Kidney (tissue), 13 donors: ENCODE measurements at regions not wholly inside any gene's neighbourhood (a gene's known extent, or its start where the extent isn't known, plus 50 kb on each side); places are given as distances from the start of the nearest gene placed in this dataset.
"Not testable (repeated sequence)": the region's sequence is repeated elsewhere in the genome, so short reads cannot be mapped to it uniquely, and the experiment has no call there.

Source experiments
- DNase-seq, 5 donors: peaks; one replicate each; pipeline ENCODE4 v3.0.0-alpha.2; 2013 to 2020
- FAIRE-seq: peaks from 2 replicates; lab custom pipeline; 2012; peaks lifted over from hg19 to GRCh38; lab: Jason Lieb, UNC
- H3K27ac ChIP-seq, 2 donors: one replicate each; pipeline ENCODE4 v1.7.0; 2013; ENCODE audit warnings: low read depth in 2 of 2, low read length in 2 of 2, inconsistent platforms in 1 of 2
- H3K27me3 ChIP-seq: one replicate; pipeline ENCODE4 v1.7.1; 2013; ENCODE audit warnings: low read length, inconsistent platforms; ENCODE audit not compliant: control insufficient read depth, insufficient read depth
- H3K36me3 ChIP-seq, 3 donors: one replicate each; pipeline versions ENCODE4 v1.7.0 to v1.7.1; 2013; ENCODE audit warnings: low read length in 3 of 3, control low read depth in 1 of 3, inconsistent platforms in 1 of 3; ENCODE audit not compliant: insufficient read depth in 3 of 3, control insufficient read depth in 2 of 3
- H3K4me1 ChIP-seq, 3 donors: one replicate each; pipeline versions ENCODE4 v1.7.0 to v1.7.1; 2013; ENCODE audit warnings: low read length in 3 of 3, inconsistent platforms in 1 of 3, low read depth in 1 of 3; ENCODE audit not compliant: control insufficient read depth in 2 of 3, insufficient read depth in 2 of 3
- H3K4me3 ChIP-seq, 3 donors: one replicate each; pipeline versions ENCODE4 v1.7.0 to v1.8.1; 2013; ENCODE audit warnings: low read length in 3 of 3, control low read depth in 1 of 3, inconsistent platforms in 1 of 3
- H3K9ac ChIP-seq, 3 donors: one replicate each; pipeline versions ENCODE4 v1.7.0 to v1.7.1; 2013; ENCODE audit warnings: low read length in 3 of 3, control low read depth in 1 of 3, inconsistent platforms in 1 of 3
- H3K9me3 ChIP-seq, 3 donors: one replicate each; pipeline versions ENCODE4 v1.7.0 to v1.7.1; 2013; ENCODE audit warnings: low read length in 3 of 3, control low read depth in 1 of 3, inconsistent platforms in 1 of 3; ENCODE audit not compliant: control insufficient read depth in 2 of 3, insufficient read depth in 1 of 3
- intact Hi-C: fragments of 100-400 bp; cut with DNase I; formaldehyde crosslinking; loops from one replicate; pipeline ENCODE4 v1.11.1; 2022
- TF ChIP-seq, protein P1 (sequence below): IDR thresholded peaks from 3 replicates; pipeline ENCODE4 v1.5.1; 2012; ENCODE audit warnings: mild to moderate bottlenecking, moderate library complexity, borderline replicate concordance; ENCODE audit not compliant: insufficient read depth; ENCODE audit errors: extremely low read depth
- donor health status: control.
- donor health status: control.
- donor health status: control.
- donor health status: control.
- donor health status: control.
- donor health status: DM: yes; HTN: yes; CAD: no.
- donor health status: Normal renal cell carcinoma (clear cell type).

DNA sequence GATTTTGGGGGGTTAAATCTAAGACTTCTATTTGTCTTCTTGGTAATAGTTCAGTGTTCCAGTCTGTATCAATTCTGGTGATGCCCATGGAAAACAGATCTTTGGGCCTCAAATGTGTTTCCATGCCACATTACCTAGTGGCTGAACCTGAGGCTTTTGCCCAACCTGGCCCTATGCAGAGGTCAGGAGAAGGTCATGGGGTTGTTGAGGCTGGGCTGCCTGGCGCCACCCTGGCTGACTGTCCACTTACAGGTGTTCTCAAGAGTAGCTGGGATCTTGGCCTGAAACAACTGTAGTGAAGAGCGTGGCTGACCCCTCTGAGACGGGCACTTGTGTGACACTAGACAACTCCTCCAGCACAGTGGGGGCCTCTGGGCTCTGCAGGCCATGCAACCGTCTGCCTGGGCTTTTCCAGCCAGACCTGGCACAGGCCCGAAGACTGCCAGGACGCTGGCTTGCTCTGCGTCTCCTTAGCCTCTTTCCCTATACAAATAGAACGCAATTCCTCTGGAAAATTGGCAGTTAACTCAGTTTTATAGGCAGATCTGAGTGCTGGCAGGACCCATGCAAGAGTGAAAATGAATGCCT is 127.8 kb downstream of the TRIM43 start:
- Histone ChIP-seq H3K9ac (no peak overlapping the region), H3K27me3 (no peaks in the 10 kb centered on the region), H3K27ac (no peak overlapping the region), H3K4me1 (no peaks in the 10 kb centered on the region), H3K9me3 (no peaks in the 10 kb centered on the region), H3K4me3 (no peak overlapping the region), H3K36me3 (no peaks in the 10 kb centered on the region)
- TF ChIP-seq, protein P1, sequence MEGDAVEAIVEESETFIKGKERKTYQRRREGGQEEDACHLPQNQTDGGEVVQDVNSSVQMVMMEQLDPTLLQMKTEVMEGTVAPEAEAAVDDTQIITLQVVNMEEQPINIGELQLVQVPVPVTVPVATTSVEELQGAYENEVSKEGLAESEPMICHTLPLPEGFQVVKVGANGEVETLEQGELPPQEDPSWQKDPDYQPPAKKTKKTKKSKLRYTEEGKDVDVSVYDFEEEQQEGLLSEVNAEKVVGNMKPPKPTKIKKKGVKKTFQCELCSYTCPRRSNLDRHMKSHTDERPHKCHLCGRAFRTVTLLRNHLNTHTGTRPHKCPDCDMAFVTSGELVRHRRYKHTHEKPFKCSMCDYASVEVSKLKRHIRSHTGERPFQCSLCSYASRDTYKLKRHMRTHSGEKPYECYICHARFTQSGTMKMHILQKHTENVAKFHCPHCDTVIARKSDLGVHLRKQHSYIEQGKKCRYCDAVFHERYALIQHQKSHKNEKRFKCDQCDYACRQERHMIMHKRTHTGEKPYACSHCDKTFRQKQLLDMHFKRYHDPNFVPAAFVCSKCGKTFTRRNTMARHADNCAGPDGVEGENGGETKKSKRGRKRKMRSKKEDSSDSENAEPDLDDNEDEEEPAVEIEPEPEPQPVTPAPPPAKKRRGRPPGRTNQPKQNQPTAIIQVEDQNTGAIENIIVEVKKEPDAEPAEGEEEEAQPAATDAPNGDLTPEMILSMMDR, result no peak
- no peak for DNase-seq
- intact Hi-C loops, result no loop called here
- no peak for FAIRE-seq

DNA sequence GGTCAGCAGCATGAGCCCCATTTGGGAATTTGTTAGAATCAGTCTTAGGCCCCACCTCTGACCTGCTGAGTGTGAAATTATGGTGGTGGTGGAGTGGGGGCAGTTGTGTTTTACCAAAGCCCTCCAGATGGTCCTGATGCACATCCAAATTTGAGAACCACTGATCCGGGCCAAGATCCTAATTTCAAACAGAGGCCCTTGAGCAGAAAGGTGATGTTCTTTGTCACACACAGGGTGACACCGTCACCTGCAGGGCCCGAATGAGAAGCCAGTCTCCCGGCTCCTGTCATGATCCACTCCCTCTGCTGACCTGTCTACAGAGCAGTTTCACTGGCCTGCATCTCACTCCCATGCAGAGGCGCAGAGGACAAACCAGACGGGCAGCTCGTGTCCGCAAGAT is 129.9 kb downstream of the TRIM43 start:
- no peaks in the 10 kb centered on the region for H3K27me3 ChIP-seq
- FAIRE-seq (no peak), DNase-seq (no peak)
- intact Hi-C loops, result no loop called here
- H3K9ac ChIP-seq, result no peak overlapping the region
- H3K27ac ChIP-seq, result no peak overlapping the region
- H3K4me1 ChIP-seq, result no peaks in the 10 kb centered on the region
- H3K36me3 ChIP-seq, result no peaks in the 10 kb centered on the region
- TF ChIP-seq, protein P1, result no peak
- no peak overlapping the region for H3K4me3 ChIP-seq
- no peaks in the 10 kb centered on the region for H3K9me3 ChIP-seq

DNA sequence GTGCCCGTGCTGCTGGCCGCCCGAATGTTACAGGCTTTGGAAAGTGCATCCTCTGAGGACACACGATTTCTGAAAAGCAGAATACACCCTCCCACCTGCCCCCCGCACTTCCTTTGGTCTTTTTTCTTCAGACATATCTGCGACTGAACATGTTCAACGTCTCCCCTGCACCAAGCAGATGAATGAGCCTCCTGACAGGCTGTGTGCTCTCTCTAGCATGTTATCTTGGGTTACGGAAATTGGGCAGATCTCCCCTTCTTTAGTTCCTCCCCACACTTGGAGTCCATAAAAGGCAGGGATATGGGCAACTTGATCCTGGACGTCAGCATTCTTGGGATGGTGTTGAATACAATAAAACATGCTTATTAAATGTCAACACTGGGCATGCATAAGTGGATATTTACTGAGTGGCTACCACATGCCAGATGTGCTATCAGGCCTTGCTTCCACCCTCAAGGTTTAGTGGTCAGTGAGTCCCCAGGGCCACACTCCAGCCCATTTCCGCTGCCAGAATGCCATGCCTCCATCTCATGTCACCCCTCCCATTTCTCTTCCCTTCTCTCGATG is 130.4 kb downstream of the TRIM43 start:
- TF ChIP-seq, protein P1, result no peak
- H3K4me1 ChIP-seq, result no peaks in the 10 kb centered on the region
- no peaks in the 10 kb centered on the region for H3K36me3 ChIP-seq
- FAIRE-seq (no peak), DNase-seq (peak in 4 of 5 donors; percentile 35 to 66 (median 51))
- intact Hi-C loops, result no loop called here
- no peak overlapping the region for H3K27ac ChIP-seq
- H3K9me3 ChIP-seq, result no peaks in the 10 kb centered on the region
- H3K27me3 ChIP-seq, result no peaks in the 10 kb centered on the region
- no peak overlapping the region for H3K4me3 ChIP-seq
- H3K9ac ChIP-seq, result no peak overlapping the region

DNA sequence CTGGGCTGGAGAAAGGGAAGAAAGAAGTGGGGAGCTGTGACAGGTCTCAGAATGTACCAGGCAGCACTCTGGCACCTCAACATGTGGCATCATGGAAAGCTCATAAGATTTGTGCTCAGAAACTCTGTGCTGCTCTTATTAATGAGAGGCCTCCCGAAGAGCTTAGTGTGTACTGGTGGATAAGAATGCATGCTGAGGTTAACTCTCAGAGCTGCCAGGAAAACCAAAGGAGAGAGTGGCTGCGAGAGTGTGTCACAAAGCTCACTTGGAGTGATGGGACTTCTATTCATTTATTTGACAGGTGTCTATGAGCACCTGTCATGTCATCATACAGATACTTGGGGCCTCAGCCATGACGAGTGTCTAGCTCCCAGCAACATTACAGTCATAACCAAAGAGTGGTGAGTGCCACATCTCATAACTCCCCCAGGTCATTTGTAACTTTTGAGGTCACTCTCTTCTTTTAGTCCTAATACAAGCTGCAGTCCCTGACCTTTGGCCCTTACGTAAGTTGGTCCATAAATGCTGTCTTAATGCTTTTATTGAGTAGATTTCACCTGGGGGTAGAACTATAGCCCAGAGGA is 131.9 kb downstream of the TRIM43 start:
- FAIRE-seq, H3K4me3 ChIP-seq, H3K27me3 ChIP-seq, H3K4me1 ChIP-seq, H3K9ac ChIP-seq, H3K27ac ChIP-seq, H3K9me3 ChIP-seq, DNase-seq, H3K36me3 ChIP-seq, intact Hi-C loops: not testable (repeated sequence)

DNA sequence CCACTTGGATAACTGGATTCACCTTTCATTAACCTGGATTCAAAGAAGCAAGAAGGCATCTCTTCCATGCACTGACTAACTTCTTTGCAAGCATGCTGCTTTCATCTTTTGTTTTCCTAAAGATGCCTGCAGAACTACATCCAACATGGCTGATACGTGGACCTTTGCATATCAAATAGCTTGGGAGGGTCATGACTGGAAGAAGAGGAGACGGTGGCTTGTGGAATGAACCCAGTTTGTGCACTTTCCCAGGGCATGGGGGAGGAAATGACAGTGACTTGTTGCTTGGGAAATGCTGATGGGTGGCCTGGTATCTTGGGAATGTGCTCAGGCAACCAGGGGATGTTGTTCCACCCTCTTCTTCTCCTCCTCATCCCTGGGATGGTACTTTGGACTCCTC is 133.4 kb downstream of the TRIM43 start:
- H3K4me3 ChIP-seq, FAIRE-seq, DNase-seq, H3K27ac ChIP-seq, H3K27me3 ChIP-seq, H3K9me3 ChIP-seq, H3K4me1 ChIP-seq, H3K36me3 ChIP-seq, intact Hi-C loops, H3K9ac ChIP-seq: not testable (repeated sequence)

DNA sequence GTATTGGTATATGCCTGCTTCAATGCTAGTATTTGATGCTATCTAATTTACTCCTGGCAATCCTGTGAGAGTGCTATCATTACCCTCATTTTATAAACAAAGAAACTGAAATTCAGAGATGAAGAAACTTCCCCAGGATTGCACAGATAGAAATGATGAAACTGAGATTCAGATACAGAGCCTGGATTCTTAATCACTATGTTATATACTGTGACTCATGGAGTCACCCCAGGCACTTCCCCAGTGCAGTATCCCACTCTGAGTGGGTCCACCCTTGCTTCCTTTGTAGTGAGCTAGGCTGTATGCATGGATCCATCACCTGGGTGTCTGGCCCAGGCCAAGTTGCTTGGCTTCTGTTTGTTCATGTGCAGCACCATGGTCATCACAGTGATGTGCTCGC is 133.9 kb downstream of the TRIM43 start:
- H3K27me3 ChIP-seq, H3K27ac ChIP-seq, intact Hi-C loops, H3K9ac ChIP-seq, H3K36me3 ChIP-seq, H3K4me1 ChIP-seq, FAIRE-seq, H3K9me3 ChIP-seq, H3K4me3 ChIP-seq, DNase-seq: not testable (repeated sequence)
